Neural cell (in vitro differentiated cells): ENCODE measurements at regions not wholly inside any gene's neighbourhood (a gene's known extent, or its start where the extent isn't known, plus 50 kb on each side); places are given as distances from the start of the nearest gene placed in this dataset.

Source experiments
- H2AFZ ChIP-seq: fragments of 200-600, 300-800 bp; sonication (generic), shearing (Covaris generic); 2 replicates; pipeline ENCODE4 v1.6.0; 2014; ENCODE audit warnings: low read depth, mild to moderate bottlenecking, antibody characterized with exemption, low read length, moderate library complexity
- H3F3A ChIP-seq: fragments of 200-600 bp; shearing (Covaris generic); 2 replicates; pipeline ENCODE4 v1.6.1; 2016; ENCODE audit warnings: mild to moderate bottlenecking, moderate library complexity, mixed read lengths, antibody characterized with exemption, low read length; ENCODE audit not compliant: insufficient read depth, poor library complexity, severe bottlenecking
- H3K27ac ChIP-seq: fragments of 200-600, 300-800 bp; sonication (generic), shearing (Covaris generic); 2 replicates; pipeline ENCODE4 v1.5.1; 2014; ENCODE audit warnings: mild to moderate bottlenecking, low read length, moderate library complexity
- H3K27me3 ChIP-seq: fragments of 300-800, 200-600 bp; sonication (generic), shearing (Covaris generic); 2 replicates; pipeline ENCODE4 v1.6.0; 2014; ENCODE audit warnings: mild to moderate bottlenecking, low read depth, low read length, moderate library complexity; ENCODE audit not compliant: insufficient read depth
- H3K36me3 ChIP-seq: fragments of 300-800, 200-600 bp; sonication (generic), shearing (Covaris generic); 2 replicates; pipeline ENCODE4 v1.5.1; 2014; ENCODE audit warnings: mild to moderate bottlenecking, antibody characterized with exemption, low read length, moderate library complexity; ENCODE audit not compliant: insufficient read depth
- H3K4me2 ChIP-seq: fragments of 300-800, 200-600 bp; sonication (generic), shearing (Covaris generic); 2 replicates; pipeline ENCODE4 v1.6.0; 2014; ENCODE audit warnings: mild to moderate bottlenecking, low read length
- H3K4me3 ChIP-seq: fragments of 300-800, 200-600 bp; sonication (generic), shearing (Covaris generic); 2 replicates; pipeline ENCODE4 v1.5.1; 2014; ENCODE audit warnings: mild to moderate bottlenecking, low read length, moderate library complexity
- H3K79me2 ChIP-seq: fragments of 200-600 bp; shearing (Covaris generic); replicated peaks from 2 replicates; pipeline ENCODE4 v1.6.0; 2014; ENCODE audit warnings: mild to moderate bottlenecking, low read length, moderate library complexity; ENCODE audit not compliant: insufficient read depth
- H3K9ac ChIP-seq: fragments of 300-800, 200-600 bp; sonication (generic), shearing (Covaris generic); 2 replicates; pipeline ENCODE4 v1.6.1; 2016; ENCODE audit warnings: mild to moderate bottlenecking, low read length, mixed read lengths
- H3K9me2 ChIP-seq: fragments of 200-600 bp; shearing (Covaris generic); 2 replicates; pipeline ENCODE4 v1.6.1; 2016; ENCODE audit warnings: mild to moderate bottlenecking, low read length, mixed read lengths; ENCODE audit not compliant: insufficient read depth
- H3K9me3 ChIP-seq: fragments of 200-600, 300-800 bp; sonication (generic), shearing (Covaris generic); 2 replicates; pipeline ENCODE4 v1.6.1; 2016; ENCODE audit warnings: mild to moderate bottlenecking, mixed run types, low read length, moderate library complexity, mixed read lengths
- H4K20me1 ChIP-seq: fragments of 200-600 bp; shearing (Covaris generic); 2 replicates; pipeline ENCODE4 v1.6.1; 2016; ENCODE audit warnings: mild to moderate bottlenecking, mixed run types; ENCODE audit not compliant: insufficient read depth
- CTCF ChIP-seq: fragments of 450-650 bp; IDR thresholded peaks from 2 replicates; pipeline ENCODE4 v1.5.1; 2014; ENCODE audit warnings: antibody characterized with exemption, mild to moderate bottlenecking, moderate library complexity; ENCODE audit not compliant: poor library complexity, severe bottlenecking
- EP300 ChIP-seq: fragments of 450-650 bp; conservative IDR thresholded peaks from 2 replicates; pipeline ENCODE4 v1.6.1; 2014; ENCODE audit warnings: antibody characterized with exemption, mild to moderate bottlenecking, moderate library complexity; ENCODE audit not compliant: poor library complexity, severe bottlenecking
- EZH2 ChIP-seq: fragments of 200-600, 300-800 bp; shearing (Covaris generic), sonication (generic); IDR thresholded peaks from 2 replicates; pipeline ENCODE4 v1.6.1; 2014; ENCODE audit warnings: antibody characterized with exemption, low read length, borderline replicate concordance, mild to moderate bottlenecking; ENCODE audit not compliant: insufficient read depth, poor library complexity, severe bottlenecking
- MXI1 ChIP-seq: fragments of 450-650 bp; conservative IDR thresholded peaks from 2 replicates; pipeline ENCODE4 v1.6.1; 2014; ENCODE audit warnings: antibody characterized with exemption, mild to moderate bottlenecking; ENCODE audit not compliant: poor library complexity, severe bottlenecking
- POLR2AphosphoS5 ChIP-seq: IDR thresholded peaks from 2 replicates; pipeline ENCODE4 v1.6.1; 2012
- RAD21 ChIP-seq: fragments of 450-650 bp; conservative IDR thresholded peaks from 2 replicates; pipeline ENCODE4 v1.6.1; 2014; ENCODE audit warnings: antibody characterized with exemption, mild to moderate bottlenecking, moderate library complexity
- REST ChIP-seq: IDR thresholded peaks from 2 replicates; pipeline ENCODE4 v1.6.1; 2012; ENCODE audit warnings: borderline replicate concordance

GRCh38 chr2:106575955-106576354 lies 88.8 kb downstream of the CD8B2 start:
- H4K20me1 ChIP-seq = no peaks in the 10 kb centered on the region
- H3F3A ChIP-seq = no peaks in the 10 kb centered on the region
- no peaks in the 10 kb centered on the region for H3K9me2 ChIP-seq
- H2AFZ ChIP-seq = no peak overlapping the region
- no peak overlapping the region for H3K27ac ChIP-seq
- H3K36me3 ChIP-seq = no peaks in the 10 kb centered on the region
- H3K4me3 ChIP-seq = no peak overlapping the region
- H3K9me3 ChIP-seq = no peaks in the 10 kb centered on the region
- H3K4me2 ChIP-seq = no peak overlapping the region
- H3K79me2 ChIP-seq = no peaks in the 10 kb centered on the region
- H3K9ac ChIP-seq = no peak overlapping the region
- TF ChIP-seq RAD21 (no peak), POLR2AphosphoS5 (no peak)
- no peaks in the 10 kb centered on the region for H3K27me3 ChIP-seq

GRCh38 chr2:106577255-106577651 lies 90.1 kb downstream of the CD8B2 start:
- TF ChIP-seq MXI1 (no peak), EZH2 (no peak), REST (no peak), EP300 (no peak), CTCF (no peak)
- H3K9me2 ChIP-seq = no peaks in the 10 kb centered on the region
- no peak overlapping the region for H3K9ac ChIP-seq
- H4K20me1 ChIP-seq = no peaks in the 10 kb centered on the region
- no peak overlapping the region for H2AFZ ChIP-seq
- H3K79me2 ChIP-seq = no peaks in the 10 kb centered on the region
- H3K36me3 ChIP-seq = no peaks in the 10 kb centered on the region
- H3K4me3 ChIP-seq = no peak overlapping the region
- no peaks in the 10 kb centered on the region for H3K27me3 ChIP-seq
- no peak overlapping the region for H3K4me2 ChIP-seq
- H3K9me3 ChIP-seq = no peaks in the 10 kb centered on the region
- H3F3A ChIP-seq = no peaks in the 10 kb centered on the region
- H3K27ac ChIP-seq = no peak overlapping the region

GRCh38 chr2:106579750-106580197 lies 92.6 kb downstream of the CD8B2 start:
- H3K9me3 ChIP-seq = no peaks in the 10 kb centered on the region
- H3K4me3 ChIP-seq = no peak overlapping the region
- no peak overlapping the region for H3K27ac ChIP-seq
- H3F3A ChIP-seq = no peaks in the 10 kb centered on the region
- no peaks in the 10 kb centered on the region for H3K9me2 ChIP-seq
- H3K79me2 ChIP-seq = no peaks in the 10 kb centered on the region
- H3K36me3 ChIP-seq = no peaks in the 10 kb centered on the region
- H2AFZ ChIP-seq = no peak overlapping the region
- no peak overlapping the region for H3K9ac ChIP-seq
- H3K27me3 ChIP-seq = peaks cover 8% of the 10 kb centered on the region
- no peaks in the 10 kb centered on the region for H4K20me1 ChIP-seq
- no peak overlapping the region for H3K4me2 ChIP-seq
- TF ChIP-seq POLR2AphosphoS5 (no peak), REST (no peak), CTCF (no peak)
